SK-N-SH treated with all-trans-retinoic acid at 6 μM for 48 hours (cell line): ENCODE measurements at regions not wholly inside any gene's neighbourhood (a gene's known extent, or its start where the extent isn't known, plus 50 kb on each side); places are given as distances from the start of the nearest gene placed in this dataset.

ENCODE experiments used
- CREB5 ChIP-seq: fragments of 250-450 bp; sonication (Bioruptor Pico); IDR thresholded peaks from 2 replicates; pipeline ENCODE4 v1.5.1; 2020; ENCODE audit warnings: low read depth, mild to moderate bottlenecking, moderate library complexity
- OSR1 ChIP-seq: fragments of 250-450 bp; sonication (Bioruptor Pico); IDR thresholded peaks from 2 replicates; pipeline ENCODE4 v1.8.0; 2022; ENCODE audit warnings: moderate library complexity, mild to moderate bottlenecking, inconsistent platforms
- RARB ChIP-seq: fragments of 250-450 bp; sonication (Bioruptor Pico); IDR thresholded peaks from 2 replicates; pipeline ENCODE4 v1.8.0; 2021; ENCODE audit warnings: mild to moderate bottlenecking, moderate library complexity
- SNAI2 ChIP-seq: fragments of 250-450 bp; sonication (Bioruptor Pico); IDR thresholded peaks from 2 replicates; pipeline ENCODE4 v1.5.0; 2020; ENCODE audit warnings: mild to moderate bottlenecking, moderate library complexity
- TCF4 ChIP-seq: fragments of 250-450 bp; sonication (Bioruptor Pico); IDR thresholded peaks from 2 replicates; pipeline ENCODE4 v1.8.0; 2021; ENCODE audit warnings: mild to moderate bottlenecking, moderate library complexity, borderline replicate concordance
- ZFP30 ChIP-seq: fragments of 450-650 bp; formaldehyde crosslinking; IDR thresholded peaks from 2 replicates; pipeline ENCODE4 v1.5.0; 2022; ENCODE audit warnings: mild to moderate bottlenecking, moderate library complexity
- TF ChIP-seq, protein P1 (sequence below): fragments of 250-450 bp; sonication (Bioruptor Pico); IDR thresholded peaks from 2 replicates; pipeline ENCODE4 v1.5.0; 2020; ENCODE audit warnings: mild to moderate bottlenecking, moderate library complexity

DNA sequence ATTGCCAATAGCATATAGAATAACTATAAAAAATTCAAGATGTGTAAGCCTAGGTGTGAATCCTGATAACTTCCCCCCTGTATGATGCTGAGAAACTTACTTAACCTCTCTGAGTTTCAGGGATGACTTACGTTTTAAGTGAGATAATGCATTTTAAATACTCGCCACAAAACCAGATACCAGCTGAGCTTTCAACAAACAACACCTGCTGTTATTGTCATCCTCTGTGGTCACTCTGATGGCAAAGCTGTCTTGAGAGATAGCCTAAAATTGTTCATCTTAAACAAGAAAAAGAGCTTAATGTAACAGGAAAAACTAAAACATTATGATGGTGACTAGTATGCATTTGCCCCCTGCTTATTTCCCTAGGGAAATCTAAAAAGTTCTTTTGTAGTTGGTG, 131.5 kb downstream of the RAD51AP2 start:
- TF ChIP-seq, protein P1, sequence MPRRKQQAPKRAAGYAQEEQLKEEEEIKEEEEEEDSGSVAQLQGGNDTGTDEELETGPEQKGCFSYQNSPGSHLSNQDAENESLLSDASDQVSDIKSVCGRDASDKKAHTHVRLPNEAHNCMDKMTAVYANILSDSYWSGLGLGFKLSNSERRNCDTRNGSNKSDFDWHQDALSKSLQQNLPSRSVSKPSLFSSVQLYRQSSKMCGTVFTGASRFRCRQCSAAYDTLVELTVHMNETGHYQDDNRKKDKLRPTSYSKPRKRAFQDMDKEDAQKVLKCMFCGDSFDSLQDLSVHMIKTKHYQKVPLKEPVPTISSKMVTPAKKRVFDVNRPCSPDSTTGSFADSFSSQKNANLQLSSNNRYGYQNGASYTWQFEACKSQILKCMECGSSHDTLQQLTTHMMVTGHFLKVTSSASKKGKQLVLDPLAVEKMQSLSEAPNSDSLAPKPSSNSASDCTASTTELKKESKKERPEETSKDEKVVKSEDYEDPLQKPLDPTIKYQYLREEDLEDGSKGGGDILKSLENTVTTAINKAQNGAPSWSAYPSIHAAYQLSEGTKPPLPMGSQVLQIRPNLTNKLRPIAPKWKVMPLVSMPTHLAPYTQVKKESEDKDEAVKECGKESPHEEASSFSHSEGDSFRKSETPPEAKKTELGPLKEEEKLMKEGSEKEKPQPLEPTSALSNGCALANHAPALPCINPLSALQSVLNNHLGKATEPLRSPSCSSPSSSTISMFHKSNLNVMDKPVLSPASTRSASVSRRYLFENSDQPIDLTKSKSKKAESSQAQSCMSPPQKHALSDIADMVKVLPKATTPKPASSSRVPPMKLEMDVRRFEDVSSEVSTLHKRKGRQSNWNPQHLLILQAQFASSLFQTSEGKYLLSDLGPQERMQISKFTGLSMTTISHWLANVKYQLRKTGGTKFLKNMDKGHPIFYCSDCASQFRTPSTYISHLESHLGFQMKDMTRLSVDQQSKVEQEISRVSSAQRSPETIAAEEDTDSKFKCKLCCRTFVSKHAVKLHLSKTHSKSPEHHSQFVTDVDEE (CRISPR knock-in tag), result no peak
- TF ChIP-seq ZFP30 (CRISPR knock-in tag), result no peak
- TF ChIP-seq SNAI2 (CRISPR knock-in tag), result no peak
- no peak for TF ChIP-seq TCF4 (CRISPR knock-in tag)
- no peak for TF ChIP-seq OSR1 (CRISPR knock-in tag)
- TF ChIP-seq CREB5 (CRISPR knock-in tag), result no peak
- no peak for TF ChIP-seq RARB (CRISPR knock-in tag)
